Left forelimb (tissue), 1 donor: ENCODE measurements at regions not wholly inside any gene's neighbourhood (a gene's known extent, or its start where the extent isn't known, plus 50 kb on each side); places are given as distances from the start of the nearest gene placed in this dataset.
"Not testable (repeated sequence)": the region's sequence is repeated elsewhere in the genome, so short reads cannot be mapped to it uniquely, and the experiment has no call there.

Experiments
- DNase-seq: peaks from one replicate; pipeline ENCODE4 v3.0.0-alpha.2; 2018; ENCODE audit warnings: low spot score

GRCh38 chr3:124043023-124043422 is 51.1 kb upstream of the ROPN1 start:
- no peak for DNase-seq

GRCh38 chr3:124044956-124045355 is 53.0 kb upstream of the ROPN1 start:
- no peak for DNase-seq

GRCh38 chr3:124048967-124049798 is 57.3 kb upstream of the ROPN1 start:
- DNase-seq, result no peak

GRCh38 chr3:124051636-124052035 is 59.7 kb upstream of the ROPN1 start:
- no peak for DNase-seq

- no peak for DNase-seq
These were observed 61.9 kb upstream of the ROPN1 start for GRCh38 chr3:124053871-124054270.

- no peak for DNase-seq
These were observed 64.9 kb upstream of the ROPN1 start for GRCh38 chr3:124056846-124057245.

- no peak for DNase-seq
These were observed 65.5 kb upstream of the ROPN1 start for GRCh38 chr3:124057420-124057819.

- no peak for DNase-seq
These were observed 67.7 kb upstream of the ROPN1 start for GRCh38 chr3:124059580-124059979.

GRCh38 chr3:124063197-124063909 is 71.4 kb upstream of the ROPN1 start:
- no peak for DNase-seq

- DNase-seq, result no peak
These were observed 72.1 kb upstream of the ROPN1 start for GRCh38 chr3:124064050-124064449.

- not testable (repeated sequence) for DNase-seq
These were observed 74.6 kb upstream of the ROPN1 start for GRCh38 chr3:124066543-124066942.

- not testable (repeated sequence) for DNase-seq
These were observed 77.8 kb upstream of the ROPN1 start for GRCh38 chr3:124069706-124070105.

- DNase-seq, result not testable (repeated sequence)
These were observed 83.2 kb upstream of the ROPN1 start for GRCh38 chr3:124075090-124075489.

GRCh38 chr3:124075753-124076152 is 83.8 kb upstream of the ROPN1 start:
- DNase-seq, result no peak

GRCh38 chr3:124076235-124076634 is 84.3 kb upstream of the ROPN1 start:
- DNase-seq, result no peak

- DNase-seq, result no peak
These were observed 87.3 kb upstream of the ROPN1 start for GRCh38 chr3:124078953-124079911.

GRCh38 chr3:124079912-124080276 is 88.0 kb upstream of the ROPN1 start:
- DNase-seq, result no peak

- no peak for DNase-seq
These were observed 90.4 kb upstream of the ROPN1 start for GRCh38 chr3:124082343-124082742.

GRCh38 chr3:124084022-124084881 is 92.3 kb upstream of the ROPN1 start:
- DNase-seq, result no peak

- DNase-seq, result no peak
These were observed 96.9 kb upstream of the ROPN1 start for GRCh38 chr3:124088801-124089200.

- DNase-seq, result no peak
These were observed 97.3 kb upstream of the ROPN1 start for GRCh38 chr3:124089214-124089613.
